Amniotic stem cell (primary cell): ENCODE measurements at regions not wholly inside any gene's neighbourhood (a gene's known extent, or its start where the extent isn't known, plus 50 kb on each side); places are given as distances from the start of the nearest gene placed in this dataset.
"Not testable (repeated sequence)": the region's sequence is repeated elsewhere in the genome, so short reads cannot be mapped to it uniquely, and the experiment has no call there.

ENCODE experiments used
- DNase-seq: peaks from one replicate; lab custom pipeline; 2025; lab: John Stamatoyannopoulos, UW

- no peak for DNase-seq
Observed at GRCh38 chr9:36461323-36461722, 61.3 kb upstream of the RNF38 start.

- DNase-seq, result not testable (repeated sequence)
Observed at GRCh38 chr9:36458430-36458915, 58.4 kb upstream of the RNF38 start.

- no peak for DNase-seq
Observed at GRCh38 chr9:36457836-36458429, 57.9 kb upstream of the RNF38 start.

GRCh38 chr9:36456480-36457065, 56.5 kb upstream of the RNF38 start:
- no peak for DNase-seq

GRCh38 chr9:36451949-36452348, 51.9 kb upstream of the RNF38 start:
- no peak for DNase-seq

- DNase-seq, result no peak
Observed at GRCh38 chr9:36450110-36450732, 50.2 kb upstream of the RNF38 start.
